HG02970 (cell line): ENCODE measurements at regions not wholly inside any gene's neighbourhood (a gene's known extent, or its start where the extent isn't known, plus 50 kb on each side); places are given as distances from the start of the nearest gene placed in this dataset.

Source experiments
- ATAC-seq: cut with Tn5 transposase; IDR thresholded peaks from one replicate; pipeline ENCODE4 v1.9.1; 2021; ENCODE audit warnings: mild to moderate bottlenecking, moderate library complexity, moderate number of reproducible peaks; ENCODE audit not compliant: unreplicated experiment, low FRiP score

- no peak for ATAC-seq
These were observed 50.6 kb upstream of the IKZF2 start for GRCh38 chr2:213202011-213202410.

GRCh38 chr2:213205944-213206343 is 54.5 kb upstream of the IKZF2 start:
- ATAC-seq: no peak

GRCh38 chr2:213213186-213213585 is 61.8 kb upstream of the IKZF2 start:
- ATAC-seq: no peak

- no peak for ATAC-seq
These were observed 62.8 kb upstream of the IKZF2 start for GRCh38 chr2:213214209-213214608.

- no peak for ATAC-seq
These were observed 65.0 kb upstream of the IKZF2 start for GRCh38 chr2:213216461-213216860.

GRCh38 chr2:213219816-213220215 is 64.4 kb upstream of the SPAG16 start:
- ATAC-seq: no peak

GRCh38 chr2:213220967-213221603 is 63.2 kb upstream of the SPAG16 start:
- ATAC-seq: no peak

- no peak for ATAC-seq
These were observed 62.3 kb upstream of the SPAG16 start for GRCh38 chr2:213221957-213222356.

GRCh38 chr2:213224366-213224765 is 59.9 kb upstream of the SPAG16 start:
- no peak for ATAC-seq

- ATAC-seq: no peak
These were observed 58.4 kb upstream of the SPAG16 start for GRCh38 chr2:213225866-213226265.

- ATAC-seq: peak; percentile 60
These were observed 56.8 kb upstream of the SPAG16 start for GRCh38 chr2:213227458-213227857.

- ATAC-seq: no peak
These were observed 55.6 kb upstream of the SPAG16 start for GRCh38 chr2:213228638-213229037.

GRCh38 chr2:213229814-213230213 is 54.5 kb upstream of the SPAG16 start:
- no peak for ATAC-seq

- no peak for ATAC-seq
These were observed 52.3 kb upstream of the SPAG16 start for GRCh38 chr2:213231966-213232365.

GRCh38 chr2:213232649-213233437 is 51.4 kb upstream of the SPAG16 start:
- peak; percentile 95 for ATAC-seq

GRCh38 chr2:213233438-213234330 is 50.6 kb upstream of the SPAG16 start:
- ATAC-seq: no peak
